ENCODE measurements at regions not wholly inside any gene's neighbourhood (a gene's known extent, or its start where the extent isn't known, plus 50 kb on each side); places are given as distances from the start of the nearest gene placed in this dataset.

GRCh38 chr3:150296966-150297365 is 111.1 kb upstream of the TSC22D2 start:
- H3K4me3 ChIP-seq (replicated peaks in 1 of 2; ENCODE audit: low read depth in 2 of 2, low read length in 2 of 2), result no peak overlapping the region
- no peak for TF ChIP-seq CTCF (IDR thresholded peaks at IDR 0.05; ENCODE audit: low read depth, low read length)
- DNase-seq (ENCODE audit: low read depth in 2 of 2), result no peak

GRCh38 chr3:150296123-150296735 is 111.9 kb upstream of the TSC22D2 start:
- DNase-seq (ENCODE audit: low read depth in 2 of 2), result no peak
- H3K4me3 ChIP-seq (replicated peaks in 1 of 2; ENCODE audit: low read depth in 2 of 2, low read length in 2 of 2), result no peak overlapping the region
- TF ChIP-seq CTCF (IDR thresholded peaks at IDR 0.05; ENCODE audit: low read depth, low read length), result no peak

- TF ChIP-seq CTCF (IDR thresholded peaks at IDR 0.05; ENCODE audit: low read depth, low read length), result no peak
- DNase-seq (ENCODE audit: low read depth in 2 of 2), result peak; percentile 61 to 69
- no peak overlapping the region for H3K4me3 ChIP-seq (replicated peaks in 1 of 2; ENCODE audit: low read depth in 2 of 2, low read length in 2 of 2)
These were observed 114.6 kb upstream of the TSC22D2 start for GRCh38 chr3:150293401-150294001.

- H3K4me3 ChIP-seq (replicated peaks in 1 of 2; ENCODE audit: low read depth in 2 of 2, low read length in 2 of 2), result no peak overlapping the region
- no peak for TF ChIP-seq CTCF (IDR thresholded peaks at IDR 0.05; ENCODE audit: low read depth, low read length)
- peak; percentile 63 to 70 for DNase-seq (ENCODE audit: low read depth in 2 of 2)
These were observed 115.2 kb upstream of the TSC22D2 start for GRCh38 chr3:150292891-150293290.

- H3K4me3 ChIP-seq (replicated peaks in 1 of 2; ENCODE audit: low read depth in 2 of 2, low read length in 2 of 2), result no peak overlapping the region
- no peak for TF ChIP-seq CTCF (IDR thresholded peaks at IDR 0.05; ENCODE audit: low read depth, low read length)
- no peak for DNase-seq (ENCODE audit: low read depth in 2 of 2)
These were observed 116.6 kb upstream of the TSC22D2 start for GRCh38 chr3:150291515-150291914.

- peak; percentile 62 for TF ChIP-seq CTCF (IDR thresholded peaks at IDR 0.05; ENCODE audit: low read depth, low read length)
- H3K4me3 ChIP-seq (replicated peaks in 1 of 2; ENCODE audit: low read depth in 2 of 2, low read length in 2 of 2), result no peak overlapping the region
- peak; percentile 75 for DNase-seq (ENCODE audit: low read depth in 2 of 2)
These were observed 121.5 kb upstream of the TSC22D2 start for GRCh38 chr3:150286390-150287147.
